ENCODE measurements at regions not wholly inside any gene's neighbourhood (a gene's known extent, or its start where the extent isn't known, plus 50 kb on each side); places are given as distances from the start of the nearest gene placed in this dataset.

GRCh38 chr6:21668795-21669194, 75.2 kb downstream of the SOX4 start:
- no peaks in the 10 kb centered on the region for H3K36me3 ChIP-seq (ENCODE audit: control insufficient read depth in 1 of 2, insufficient read depth in 2 of 2, low read length in 2 of 2)
- peaks cover 0 to 32% of the 10 kb centered on the region in 2 donors for H3K4me1 ChIP-seq (ENCODE audit: control insufficient read depth in 1 of 2, insufficient read depth in 2 of 2, low read length in 2 of 2)
- no peak overlapping the region for H3K4me3 ChIP-seq (ENCODE audit: low read depth in 1 of 2, low read length in 2 of 2)
- no peak overlapping the region for H3K27ac ChIP-seq (ENCODE audit: low read length)
- no peaks in the 10 kb centered on the region for H3K9me3 ChIP-seq (ENCODE audit: control insufficient read depth in 1 of 2, low read length in 2 of 2)
- H3K27me3 ChIP-seq (ENCODE audit: low read depth, low read length), result peaks cover 22% of the 10 kb centered on the region

- Histone ChIP-seq H3K36me3 (ENCODE audit: control insufficient read depth in 1 of 2, insufficient read depth in 2 of 2, low read length in 2 of 2) (no peaks in the 10 kb centered on the region), H3K27ac (ENCODE audit: low read length) (no peak overlapping the region), H3K27me3 (ENCODE audit: low read depth, low read length) (no peaks in the 10 kb centered on the region), H3K4me1 (ENCODE audit: control insufficient read depth in 1 of 2, insufficient read depth in 2 of 2, low read length in 2 of 2) (no peaks in the 10 kb centered on the region), H3K4me3 (ENCODE audit: low read depth in 1 of 2, low read length in 2 of 2) (no peak overlapping the region), H3K9me3 (ENCODE audit: control insufficient read depth in 1 of 2, low read length in 2 of 2) (no peaks in the 10 kb centered on the region)
Measured at GRCh38 chr6:21676769-21677168, 83.2 kb downstream of the SOX4 start.

- no peaks in the 10 kb centered on the region for H3K27me3 ChIP-seq (ENCODE audit: low read depth, low read length)
- H3K36me3 ChIP-seq (ENCODE audit: control insufficient read depth in 1 of 2, insufficient read depth in 2 of 2, low read length in 2 of 2), result no peaks in the 10 kb centered on the region
- no peaks in the 10 kb centered on the region for H3K4me1 ChIP-seq (ENCODE audit: control insufficient read depth in 1 of 2, insufficient read depth in 2 of 2, low read length in 2 of 2)
- H3K9me3 ChIP-seq (ENCODE audit: control insufficient read depth in 1 of 2, low read length in 2 of 2), result no peaks in the 10 kb centered on the region
- no peak overlapping the region for H3K27ac ChIP-seq (ENCODE audit: low read length)
- H3K4me3 ChIP-seq (ENCODE audit: low read depth in 1 of 2, low read length in 2 of 2), result no peak overlapping the region
Measured at GRCh38 chr6:21678990-21679389, 85.4 kb downstream of the SOX4 start.

GRCh38 chr6:21679761-21680265, 86.3 kb downstream of the SOX4 start:
- Histone ChIP-seq H3K4me1 (ENCODE audit: control insufficient read depth in 1 of 2, insufficient read depth in 2 of 2, low read length in 2 of 2) (no peaks in the 10 kb centered on the region), H3K4me3 (ENCODE audit: low read depth in 1 of 2, low read length in 2 of 2) (no peak overlapping the region), H3K36me3 (ENCODE audit: control insufficient read depth in 1 of 2, insufficient read depth in 2 of 2, low read length in 2 of 2) (no peaks in the 10 kb centered on the region), H3K27ac (ENCODE audit: low read length) (no peak overlapping the region), H3K9me3 (ENCODE audit: control insufficient read depth in 1 of 2, low read length in 2 of 2) (no peaks in the 10 kb centered on the region), H3K27me3 (ENCODE audit: low read depth, low read length) (no peaks in the 10 kb centered on the region)

- no peaks in the 10 kb centered on the region for H3K27me3 ChIP-seq (ENCODE audit: low read depth, low read length)
- no peaks in the 10 kb centered on the region for H3K36me3 ChIP-seq (ENCODE audit: control insufficient read depth in 1 of 2, insufficient read depth in 2 of 2, low read length in 2 of 2)
- no peak overlapping the region for H3K27ac ChIP-seq (ENCODE audit: low read length)
- no peaks in the 10 kb centered on the region for H3K9me3 ChIP-seq (ENCODE audit: control insufficient read depth in 1 of 2, low read length in 2 of 2)
- no peaks in the 10 kb centered on the region for H3K4me1 ChIP-seq (ENCODE audit: control insufficient read depth in 1 of 2, insufficient read depth in 2 of 2, low read length in 2 of 2)
- no peak overlapping the region for H3K4me3 ChIP-seq (ENCODE audit: low read depth in 1 of 2, low read length in 2 of 2)
Measured at GRCh38 chr6:21680611-21681010, 87.1 kb downstream of the SOX4 start.

GRCh38 chr6:21690489-21690888, 96.9 kb downstream of the SOX4 start:
- Histone ChIP-seq H3K27ac (ENCODE audit: low read length) (no peak overlapping the region), H3K9me3 (ENCODE audit: control insufficient read depth in 1 of 2, low read length in 2 of 2) (peaks cover 0 to 3% of the 10 kb centered on the region in 2 donors), H3K4me3 (ENCODE audit: low read depth in 1 of 2, low read length in 2 of 2) (no peak overlapping the region), H3K4me1 (ENCODE audit: control insufficient read depth in 1 of 2, insufficient read depth in 2 of 2, low read length in 2 of 2) (no peaks in the 10 kb centered on the region), H3K27me3 (ENCODE audit: low read depth, low read length) (no peaks in the 10 kb centered on the region), H3K36me3 (ENCODE audit: control insufficient read depth in 1 of 2, insufficient read depth in 2 of 2, low read length in 2 of 2) (no peaks in the 10 kb centered on the region)

- H3K27ac ChIP-seq (ENCODE audit: low read length), result no peak overlapping the region
- peaks cover 0 to 3% of the 10 kb centered on the region in 2 donors for H3K9me3 ChIP-seq (ENCODE audit: control insufficient read depth in 1 of 2, low read length in 2 of 2)
- H3K4me1 ChIP-seq (ENCODE audit: control insufficient read depth in 1 of 2, insufficient read depth in 2 of 2, low read length in 2 of 2), result no peaks in the 10 kb centered on the region
- H3K27me3 ChIP-seq (ENCODE audit: low read depth, low read length), result no peaks in the 10 kb centered on the region
- H3K36me3 ChIP-seq (ENCODE audit: control insufficient read depth in 1 of 2, insufficient read depth in 2 of 2, low read length in 2 of 2), result no peaks in the 10 kb centered on the region
- no peak overlapping the region for H3K4me3 ChIP-seq (ENCODE audit: low read depth in 1 of 2, low read length in 2 of 2)
Measured at GRCh38 chr6:21691685-21692346, 98.3 kb downstream of the SOX4 start.

- H3K4me1 ChIP-seq (ENCODE audit: control insufficient read depth in 1 of 2, insufficient read depth in 2 of 2, low read length in 2 of 2), result no peaks in the 10 kb centered on the region
- H3K27ac ChIP-seq (ENCODE audit: low read length), result no peak overlapping the region
- H3K9me3 ChIP-seq (ENCODE audit: control insufficient read depth in 1 of 2, low read length in 2 of 2), result peaks cover 0 to 3% of the 10 kb centered on the region in 2 donors
- H3K36me3 ChIP-seq (ENCODE audit: control insufficient read depth in 1 of 2, insufficient read depth in 2 of 2, low read length in 2 of 2), result no peaks in the 10 kb centered on the region
- no peaks in the 10 kb centered on the region for H3K27me3 ChIP-seq (ENCODE audit: low read depth, low read length)
- H3K4me3 ChIP-seq (ENCODE audit: low read depth in 1 of 2, low read length in 2 of 2), result no peak overlapping the region
Measured at GRCh38 chr6:21692721-21693120, 99.2 kb downstream of the SOX4 start.

GRCh38 chr6:21694168-21694567, 100.6 kb downstream of the SOX4 start:
- Histone ChIP-seq H3K4me3 (ENCODE audit: low read depth in 1 of 2, low read length in 2 of 2) (no peak overlapping the region), H3K27ac (ENCODE audit: low read length) (no peak overlapping the region), H3K27me3 (ENCODE audit: low read depth, low read length) (no peaks in the 10 kb centered on the region), H3K9me3 (ENCODE audit: control insufficient read depth in 1 of 2, low read length in 2 of 2) (no peaks in the 10 kb centered on the region), H3K4me1 (ENCODE audit: control insufficient read depth in 1 of 2, insufficient read depth in 2 of 2, low read length in 2 of 2) (no peaks in the 10 kb centered on the region), H3K36me3 (ENCODE audit: control insufficient read depth in 1 of 2, insufficient read depth in 2 of 2, low read length in 2 of 2) (no peaks in the 10 kb centered on the region)

- Histone ChIP-seq H3K36me3 (ENCODE audit: control insufficient read depth in 1 of 2, insufficient read depth in 2 of 2, low read length in 2 of 2) (no peaks in the 10 kb centered on the region), H3K9me3 (ENCODE audit: control insufficient read depth in 1 of 2, low read length in 2 of 2) (no peaks in the 10 kb centered on the region), H3K27me3 (ENCODE audit: low read depth, low read length) (no peaks in the 10 kb centered on the region), H3K4me1 (ENCODE audit: control insufficient read depth in 1 of 2, insufficient read depth in 2 of 2, low read length in 2 of 2) (peaks cover 0 to 3% of the 10 kb centered on the region in 2 donors), H3K27ac (ENCODE audit: low read length) (no peak overlapping the region), H3K4me3 (ENCODE audit: low read depth in 1 of 2, low read length in 2 of 2) (no peak overlapping the region)
Measured at GRCh38 chr6:21707524-21708319, 114.2 kb downstream of the SOX4 start.

GRCh38 chr6:21708320-21708580, 114.7 kb downstream of the SOX4 start:
- no peaks in the 10 kb centered on the region for H3K36me3 ChIP-seq (ENCODE audit: control insufficient read depth in 1 of 2, insufficient read depth in 2 of 2, low read length in 2 of 2)
- no peak overlapping the region for H3K27ac ChIP-seq (ENCODE audit: low read length)
- H3K27me3 ChIP-seq (ENCODE audit: low read depth, low read length), result no peaks in the 10 kb centered on the region

More at GRCh38 chr6:21708320-21708580, 114.7 kb downstream of the SOX4 start:
- no peaks in the 10 kb centered on the region for H3K9me3 ChIP-seq (ENCODE audit: control insufficient read depth in 1 of 2, low read length in 2 of 2)
- H3K4me1 ChIP-seq (ENCODE audit: control insufficient read depth in 1 of 2, insufficient read depth in 2 of 2, low read length in 2 of 2), result peaks cover 0 to 4% of the 10 kb centered on the region in 2 donors
- H3K4me3 ChIP-seq (ENCODE audit: low read depth in 1 of 2, low read length in 2 of 2), result no peak overlapping the region
